ENCODE measurements at regions not wholly inside any gene's neighbourhood (a gene's known extent, or its start where the extent isn't known, plus 50 kb on each side); places are given as distances from the start of the nearest gene placed in this dataset.

DNA sequence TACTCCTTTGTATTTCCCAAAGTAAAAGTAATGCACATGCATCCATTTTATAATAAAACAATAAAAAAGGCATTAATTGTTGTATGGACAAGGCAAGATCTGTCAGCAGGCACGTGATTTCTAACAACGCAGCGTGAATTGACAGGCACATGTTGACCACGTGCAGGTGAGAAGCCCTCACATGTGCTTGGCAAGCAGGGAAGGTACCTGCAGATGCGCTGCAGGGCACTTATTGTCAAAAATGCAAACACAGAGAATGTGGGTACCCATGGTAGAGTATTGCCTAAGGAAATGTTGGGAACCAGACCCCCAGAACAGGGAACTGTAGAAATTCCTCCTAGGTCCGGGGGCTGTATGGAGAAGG, 515.0 kb upstream of the HS6ST1 start:
- in situ Hi-C loops (cut with HindIII; ENCODE audit: low sequenced_read_pairs) = no loop called here
- TF ChIP-seq, protein P1, sequence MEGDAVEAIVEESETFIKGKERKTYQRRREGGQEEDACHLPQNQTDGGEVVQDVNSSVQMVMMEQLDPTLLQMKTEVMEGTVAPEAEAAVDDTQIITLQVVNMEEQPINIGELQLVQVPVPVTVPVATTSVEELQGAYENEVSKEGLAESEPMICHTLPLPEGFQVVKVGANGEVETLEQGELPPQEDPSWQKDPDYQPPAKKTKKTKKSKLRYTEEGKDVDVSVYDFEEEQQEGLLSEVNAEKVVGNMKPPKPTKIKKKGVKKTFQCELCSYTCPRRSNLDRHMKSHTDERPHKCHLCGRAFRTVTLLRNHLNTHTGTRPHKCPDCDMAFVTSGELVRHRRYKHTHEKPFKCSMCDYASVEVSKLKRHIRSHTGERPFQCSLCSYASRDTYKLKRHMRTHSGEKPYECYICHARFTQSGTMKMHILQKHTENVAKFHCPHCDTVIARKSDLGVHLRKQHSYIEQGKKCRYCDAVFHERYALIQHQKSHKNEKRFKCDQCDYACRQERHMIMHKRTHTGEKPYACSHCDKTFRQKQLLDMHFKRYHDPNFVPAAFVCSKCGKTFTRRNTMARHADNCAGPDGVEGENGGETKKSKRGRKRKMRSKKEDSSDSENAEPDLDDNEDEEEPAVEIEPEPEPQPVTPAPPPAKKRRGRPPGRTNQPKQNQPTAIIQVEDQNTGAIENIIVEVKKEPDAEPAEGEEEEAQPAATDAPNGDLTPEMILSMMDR (IDR thresholded peaks at IDR 0.05; ENCODE audit: low read depth, low read length) = no peak
- DNase-seq (ENCODE audit: low read depth, low spot score) = no peak
- H3K4me3 ChIP-seq (ENCODE audit: low read depth, low read length) = no peak overlapping the region

DNA sequence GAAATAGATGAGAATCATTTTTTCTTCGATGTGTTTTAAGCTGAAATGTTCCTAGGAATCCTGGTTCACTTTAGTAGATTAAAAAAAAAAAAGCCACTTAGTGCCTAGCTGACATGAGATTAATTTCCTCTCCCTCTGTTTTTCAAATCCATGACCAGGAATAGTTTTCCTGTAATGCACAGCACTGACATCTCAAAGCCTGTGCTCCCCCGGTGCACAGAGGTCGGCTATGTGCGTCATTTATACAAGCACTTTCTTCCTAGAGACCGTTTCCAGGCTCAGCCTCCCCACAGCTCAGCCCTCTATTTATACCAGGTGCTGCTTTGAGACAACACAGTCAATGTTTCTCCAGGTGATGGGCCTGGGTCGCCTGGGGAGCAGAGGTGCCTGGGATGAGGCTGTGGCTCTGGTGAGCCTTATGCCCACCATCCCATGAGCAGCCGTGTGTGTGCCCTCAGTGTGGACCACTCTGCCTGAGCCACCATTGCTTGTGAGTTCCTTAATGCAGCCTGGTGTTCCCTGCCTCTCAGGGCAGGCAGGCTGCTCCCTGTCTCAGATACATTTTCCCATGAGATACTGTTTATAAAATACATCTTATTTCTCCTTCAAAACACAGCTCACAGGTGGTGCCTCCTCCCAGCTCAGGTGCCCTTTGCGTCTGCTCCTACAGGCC, 515.7 kb upstream of the HS6ST1 start:
- TF ChIP-seq, protein P1 (IDR thresholded peaks at IDR 0.05; ENCODE audit: low read depth, low read length) = no peak
- no peak overlapping the region for H3K4me3 ChIP-seq (ENCODE audit: low read depth, low read length)
- DNase-seq (ENCODE audit: low read depth, low spot score) = no peak
- in situ Hi-C loops (cut with HindIII; ENCODE audit: low sequenced_read_pairs) = no loop called here

DNA sequence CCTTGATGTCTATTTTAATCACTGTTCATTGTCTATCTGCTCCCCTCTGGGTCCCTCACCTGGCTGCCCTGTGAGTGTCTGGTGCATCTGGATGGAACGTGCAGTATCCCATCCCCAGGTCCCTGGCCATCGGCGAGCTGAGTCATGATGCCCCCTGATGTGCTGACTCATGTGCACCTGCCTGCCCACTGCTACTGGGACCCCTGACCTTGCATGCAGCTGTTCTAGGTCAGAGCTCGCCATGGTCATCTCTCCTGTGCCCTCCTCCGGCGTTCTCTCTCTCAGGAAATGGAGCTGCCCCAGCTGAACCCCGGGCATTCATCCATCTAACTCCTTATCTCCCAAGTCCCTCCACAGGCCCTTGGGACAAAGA, 516.2 kb upstream of the HS6ST1 start:
- TF ChIP-seq, protein P1 (IDR thresholded peaks at IDR 0.05; ENCODE audit: low read depth, low read length) = no peak
- no peak for DNase-seq (ENCODE audit: low read depth, low spot score)
- no peak overlapping the region for H3K4me3 ChIP-seq (ENCODE audit: low read depth, low read length)
- in situ Hi-C loops (cut with HindIII; ENCODE audit: low sequenced_read_pairs) = no loop called here

DNA sequence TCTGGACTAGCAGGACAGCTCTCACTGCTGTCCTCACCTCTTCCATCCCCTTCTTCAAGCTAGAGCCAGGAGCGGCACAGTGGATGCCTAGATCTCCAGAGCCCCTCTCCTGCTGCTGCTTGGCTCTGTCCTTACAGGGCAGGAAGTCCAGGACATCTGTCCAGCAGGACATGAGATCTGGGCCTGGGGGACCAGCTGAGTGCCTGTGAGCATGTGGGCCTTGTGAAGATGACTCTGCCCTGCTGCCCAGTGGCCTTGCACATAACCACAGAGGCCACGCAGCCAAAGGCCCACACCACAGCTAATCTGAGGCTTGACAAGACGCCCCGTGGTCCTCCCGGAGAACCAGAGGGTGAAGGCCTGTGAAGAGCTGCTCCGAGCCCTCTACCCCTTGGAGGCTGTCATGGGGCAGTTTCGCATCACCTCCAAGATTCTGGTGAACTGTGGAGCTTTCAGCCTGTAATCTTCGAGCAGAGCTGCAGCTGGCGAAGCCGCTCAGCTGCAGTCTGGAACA, 516.7 kb upstream of the HS6ST1 start:
- no peak overlapping the region for H3K4me3 ChIP-seq (ENCODE audit: low read depth, low read length)
- TF ChIP-seq, protein P1 (IDR thresholded peaks at IDR 0.05; ENCODE audit: low read depth, low read length) = no peak
- no peak for DNase-seq (ENCODE audit: low read depth, low spot score)
- in situ Hi-C loops (cut with HindIII; ENCODE audit: low sequenced_read_pairs) = no loop called here

DNA sequence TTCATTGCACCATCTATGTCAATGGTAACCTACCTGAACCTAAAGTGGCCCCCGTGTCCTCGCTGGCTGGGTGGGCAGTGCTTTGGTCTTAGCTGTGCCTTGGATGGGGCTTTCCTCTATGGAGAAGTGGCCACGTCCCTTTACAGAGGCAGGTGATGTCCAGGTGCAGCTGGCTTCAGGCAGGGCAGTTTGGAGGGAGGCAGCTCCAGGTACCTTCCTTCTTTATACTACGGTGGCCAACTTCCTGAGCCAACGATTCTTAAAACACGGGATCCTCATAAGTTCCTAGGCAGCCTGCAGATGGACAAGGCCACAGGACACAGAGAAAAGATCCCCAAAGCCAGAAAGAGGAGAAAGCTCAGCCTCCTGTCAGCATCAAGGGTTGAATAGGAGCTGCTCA, 517.3 kb upstream of the HS6ST1 start:
- no peak for DNase-seq (ENCODE audit: low read depth, low spot score)
- TF ChIP-seq, protein P1 (IDR thresholded peaks at IDR 0.05; ENCODE audit: low read depth, low read length) = no peak
- in situ Hi-C loops (cut with HindIII; ENCODE audit: low sequenced_read_pairs) = no loop called here
- no peak overlapping the region for H3K4me3 ChIP-seq (ENCODE audit: low read depth, low read length)

DNA sequence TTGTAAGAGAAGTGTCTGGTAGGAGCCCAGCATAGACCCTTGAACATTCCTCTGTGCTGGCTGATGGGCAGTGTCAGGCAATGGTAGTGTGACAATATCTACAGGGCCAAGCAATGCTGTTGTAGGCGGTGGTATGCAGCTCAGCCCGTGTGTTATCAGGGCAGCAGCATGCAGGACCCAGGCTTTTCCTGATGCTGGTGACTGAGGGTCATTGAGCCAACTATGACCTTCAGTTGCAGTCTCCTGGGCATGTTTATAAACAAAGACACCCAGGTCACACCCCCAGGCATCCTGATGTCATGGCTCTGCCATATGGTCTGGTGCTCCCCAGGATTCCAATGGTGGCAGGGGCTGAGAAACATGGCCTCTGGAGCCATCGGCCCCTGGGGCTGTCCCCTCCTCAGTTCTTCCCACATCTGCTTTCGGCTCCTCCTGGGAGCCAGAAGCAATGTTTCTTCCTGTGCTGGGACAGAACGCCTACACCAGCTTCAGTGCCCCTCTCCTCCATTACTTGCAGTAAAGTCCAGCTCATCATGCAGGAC, 518.0 kb upstream of the HS6ST1 start:
- no peak overlapping the region for H3K4me3 ChIP-seq (ENCODE audit: low read depth, low read length)
- in situ Hi-C loops (cut with HindIII; ENCODE audit: low sequenced_read_pairs) = no loop called here
- DNase-seq (ENCODE audit: low read depth, low spot score) = no peak
- TF ChIP-seq, protein P1 (IDR thresholded peaks at IDR 0.05; ENCODE audit: low read depth, low read length) = no peak
